Heart left ventricle (tissue), 16 donors: ENCODE measurements at regions not wholly inside any gene's neighbourhood (a gene's known extent, or its start where the extent isn't known, plus 50 kb on each side); places are given as distances from the start of the nearest gene placed in this dataset.

Experiments used
- ATAC-seq, 4 donors: fragments of 200-7000 bp; cut with Tn5 transposase; one replicate each; pipeline ENCODE4 v1.9.1; 2020 to 2022; ENCODE audit warnings: moderate library complexity in 4 of 4, mild to moderate bottlenecking in 3 of 4, moderate number of reproducible peaks in 1 of 4
- DNase-seq, 5 donors: peaks; one replicate each; pipeline ENCODE4 v3.0.0-alpha.2; 2020
- H3K27ac ChIP-seq, 12 donors: fragments of 200-600 bp; sonication (generic) in 4 of 12; one replicate each; pipeline versions ENCODE4 v1.5.0 to v1.8.0; 2016 to 2022; ENCODE audit warnings: mild to moderate bottlenecking in 2 of 12
- H3K27me3 ChIP-seq, 9 donors: fragments of 200-600 bp; sonication (generic) in 2 of 9; one replicate each; pipeline versions ENCODE4 v1.5.1 to v1.8.0; 2016 to 2022; ENCODE audit warnings: mild to moderate bottlenecking in 3 of 9
- H3K36me3 ChIP-seq, 9 donors: fragments of 200-600 bp; sonication (generic) in 2 of 9; one replicate each; pipeline versions ENCODE4 v1.5.0 to v1.8.0; 2018 to 2022; ENCODE audit warnings: mild to moderate bottlenecking in 2 of 9
- H3K4me1 ChIP-seq, 12 donors: fragments of 200-600 bp; sonication (generic) in 4 of 12; one replicate each; pipeline versions ENCODE4 v1.5.0 to v1.8.0; 2016 to 2022; ENCODE audit warnings: mild to moderate bottlenecking in 3 of 12
- H3K4me3 ChIP-seq, 12 donors: fragments of 200-600 bp; sonication (generic) in 4 of 12; one replicate each; pipeline versions ENCODE4 v1.5.0 to v1.8.0; 2017 to 2022; ENCODE audit warnings: mild to moderate bottlenecking in 9 of 12, moderate library complexity in 4 of 12
- H3K9me3 ChIP-seq, 12 donors: fragments of 200-600 bp; sonication (generic) in 4 of 12; one replicate each; pipeline versions ENCODE4 v1.5.0 to v1.8.0; 2016 to 2022; ENCODE audit warnings: mild to moderate bottlenecking in 1 of 12
- POLR2A ChIP-seq, 2 donors: fragments of 450-650 bp; IDR thresholded peaks; one replicate each; pipeline ENCODE4 v1.6.1; 2017; ENCODE audit warnings: antibody characterized with exemption in 2 of 2, mild to moderate bottlenecking in 2 of 2, moderate library complexity in 2 of 2
- WGBS, 4 donors: extraction: QIAGEN DNeasy Blood & Tissue Kit in 2 of 4; methylation state at CpG; one replicate each; pipeline versions ENCODE4 v1.1.5 to v1.1.7; 2013 to 2018; 5-methylcytosine and 5-hydroxymethylcytosine counted together
- intact Hi-C, 10 donors: fragments of 100-400 bp; cut with DNase I; formaldehyde crosslinking; loops; one replicate each; pipeline versions ENCODE4 v1.11.1 to v1.14.2; 2022
- TF ChIP-seq, protein P1 (sequence below), 12 donors: fragments of 200-600 bp; sonication (generic) in 4 of 12; IDR thresholded peaks; one replicate each; pipeline versions ENCODE4 v1.5.0 to v1.8.0; 2018 to 2022; ENCODE audit warnings: antibody characterized with exemption in 12 of 12, mild to moderate bottlenecking in 5 of 12
- donor health status: ischemic (EF 13 %, LVEDD 7.1; RV severe dilation, severe dysfunction).
- donor health status: healthy with polysubstance abuse.
- donor health status: DM: no; HTN: yes; CAD: no.
- donor health status: DM: no; HTN: no; CAD: no.
- donor health status: ischemic (EF 25% LVEDD 6.9; RV normal size, moderate dysfunction).
- donor health status: ischemic (EF 25% LVEDD 5.7; RV mildly dilated, moderate dysfunction).
- donor health status: healthy.
- donor health status: DM: yes; HTN: yes; CAD: no.
- donor health status: ischemic (EF 35%, LVEDD 5.7; RV mildly dilated, moderate dysfunction).
- donor health status: nonischemic (EF 11% LVEDD 7.7; RV severe dilation, severe dysfunction).
- donor health status: DM: yes; HTN: yes; CAD: no.
- donor health status: PGD.
- donor health status: ischemic (EF 29% LVEDD 5.4; RV normal size, mild dysfunction).
- donor health status: nonischemic (EF 23%, LVEDD 6.1; RV moderate dilation, normal function).

GRCh38 chr1:236343246-236343870 lies 50.7 kb upstream of the EDARADD start:
- no peak overlapping the region for H3K4me3 ChIP-seq
- no peak for TF ChIP-seq POLR2A (IDR thresholded peaks at IDR 0.05)
- TF ChIP-seq, protein P1, sequence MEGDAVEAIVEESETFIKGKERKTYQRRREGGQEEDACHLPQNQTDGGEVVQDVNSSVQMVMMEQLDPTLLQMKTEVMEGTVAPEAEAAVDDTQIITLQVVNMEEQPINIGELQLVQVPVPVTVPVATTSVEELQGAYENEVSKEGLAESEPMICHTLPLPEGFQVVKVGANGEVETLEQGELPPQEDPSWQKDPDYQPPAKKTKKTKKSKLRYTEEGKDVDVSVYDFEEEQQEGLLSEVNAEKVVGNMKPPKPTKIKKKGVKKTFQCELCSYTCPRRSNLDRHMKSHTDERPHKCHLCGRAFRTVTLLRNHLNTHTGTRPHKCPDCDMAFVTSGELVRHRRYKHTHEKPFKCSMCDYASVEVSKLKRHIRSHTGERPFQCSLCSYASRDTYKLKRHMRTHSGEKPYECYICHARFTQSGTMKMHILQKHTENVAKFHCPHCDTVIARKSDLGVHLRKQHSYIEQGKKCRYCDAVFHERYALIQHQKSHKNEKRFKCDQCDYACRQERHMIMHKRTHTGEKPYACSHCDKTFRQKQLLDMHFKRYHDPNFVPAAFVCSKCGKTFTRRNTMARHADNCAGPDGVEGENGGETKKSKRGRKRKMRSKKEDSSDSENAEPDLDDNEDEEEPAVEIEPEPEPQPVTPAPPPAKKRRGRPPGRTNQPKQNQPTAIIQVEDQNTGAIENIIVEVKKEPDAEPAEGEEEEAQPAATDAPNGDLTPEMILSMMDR (IDR thresholded peaks at IDR 0.05): no peak
- DNase-seq: peak in 2 of 5 donors; percentile 26 to 37
- 34 to 64% (median 56%) methylated on average over 4 of the region's 4 CpGs for WGBS, 4 donors
- H3K9me3 ChIP-seq: no peaks in the 10 kb centered on the region
- ATAC-seq: peak; percentile 77 to 91 (median 84)
- intact Hi-C loops: no loop called here
- H3K27me3 ChIP-seq: no peaks in the 10 kb centered on the region
- peaks cover 0 to 13% (median 5%) of the 10 kb centered on the region in 12 donors for H3K4me1 ChIP-seq
- peak overlapping the region in 6 of 12 donors; percentile 19 to 57 (median 31) for H3K27ac ChIP-seq
- no peaks in the 10 kb centered on the region for H3K36me3 ChIP-seq

DNA sequence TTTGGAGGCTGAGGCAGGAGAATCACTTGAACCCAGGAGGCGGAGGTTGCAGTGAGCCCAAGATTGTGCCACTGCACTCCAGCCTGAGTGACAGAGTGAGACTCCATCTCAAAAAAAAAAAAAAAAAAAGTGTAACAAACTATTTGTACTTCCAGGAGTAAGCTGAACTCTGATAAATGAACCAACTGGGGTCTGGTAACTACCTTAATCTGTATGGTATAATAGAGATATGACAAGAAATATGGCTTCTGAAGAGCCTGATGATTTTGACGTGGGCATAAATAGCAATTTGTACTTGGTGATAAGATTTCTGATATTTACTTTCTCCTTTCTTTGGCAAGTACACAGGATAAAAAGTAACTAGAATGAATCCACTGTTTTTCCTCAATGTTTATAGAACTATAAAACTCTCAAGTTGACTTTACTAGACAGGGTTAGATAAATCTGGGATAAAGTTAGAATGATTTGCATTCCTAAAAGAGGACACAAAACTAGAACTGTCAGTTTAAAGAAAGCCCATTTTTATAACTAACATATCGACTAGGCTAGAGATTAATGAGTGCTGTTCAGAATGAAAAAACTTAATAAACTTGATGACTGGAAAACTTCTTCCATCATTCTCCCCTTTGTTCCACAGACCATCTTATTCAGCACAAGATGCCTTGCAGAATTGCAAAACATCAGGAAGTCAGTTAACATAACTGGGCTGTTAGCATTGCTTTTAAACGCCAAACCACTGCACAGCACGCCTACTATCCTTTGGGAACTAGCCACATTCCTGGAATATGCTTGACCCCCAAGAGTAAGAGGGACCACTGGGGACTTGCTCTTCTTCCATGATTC lies 51.5 kb upstream of the EDARADD start:
- DNase-seq (no peak), ATAC-seq (peak in 1 of 4 donors; percentile 9)
- Histone ChIP-seq H3K27me3 (no peaks in the 10 kb centered on the region), H3K4me1 (peaks cover 0 to 13% (median 5%) of the 10 kb centered on the region in 12 donors), H3K9me3 (no peaks in the 10 kb centered on the region), H3K27ac (peak overlapping the region in 6 of 12 donors; percentile 19 to 57 (median 31)), H3K36me3 (no peaks in the 10 kb centered on the region), H3K4me3 (no peak overlapping the region)
- TF ChIP-seq, protein P1 (IDR thresholded peaks at IDR 0.05): no peak
- TF ChIP-seq POLR2A (IDR thresholded peaks at IDR 0.05): no peak
- WGBS, 4 donors: 43 to 59% (median 51%) methylated on average over 5 of the region's 5 CpGs
- intact Hi-C loops: no loop called here

DNA sequence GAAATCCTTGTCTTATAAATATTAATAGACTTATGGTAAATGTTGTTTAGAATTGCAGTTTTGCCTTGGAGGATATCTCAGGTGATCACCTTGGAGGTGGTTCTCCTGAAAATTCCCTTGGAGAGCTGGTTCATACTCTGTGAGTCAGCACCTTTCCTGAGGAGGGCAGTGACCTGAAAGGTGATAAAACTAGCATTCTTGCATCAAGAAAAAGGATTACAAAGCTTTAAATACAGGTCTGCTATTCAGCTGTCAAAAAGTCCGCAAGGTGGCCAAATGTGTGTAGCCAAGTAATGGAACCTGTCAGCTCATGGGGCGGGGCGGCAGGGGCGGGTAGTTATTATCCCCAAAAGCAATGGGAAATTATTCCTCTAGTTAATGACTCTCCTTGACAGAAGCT lies 52.8 kb upstream of the EDARADD start:
- Histone ChIP-seq H3K36me3 (no peaks in the 10 kb centered on the region), H3K4me1 (peaks cover 0 to 13% (median 5%) of the 10 kb centered on the region in 12 donors), H3K4me3 (no peak overlapping the region), H3K27ac (no peak overlapping the region), H3K9me3 (no peaks in the 10 kb centered on the region), H3K27me3 (no peaks in the 10 kb centered on the region)
- intact Hi-C loops: no loop called here
- ATAC-seq (no peak), DNase-seq (no peak)
- TF ChIP-seq, protein P1 (IDR thresholded peaks at IDR 0.05): no peak
- TF ChIP-seq POLR2A (IDR thresholded peaks at IDR 0.05): no peak
- WGBS, 4 donors: 74 to 95% (median 87%) methylated on average over 4 of the region's 4 CpGs

- intact Hi-C loops: no loop called here
- DNase-seq: no peak
- Histone ChIP-seq H3K36me3 (no peaks in the 10 kb centered on the region), H3K4me3 (no peak overlapping the region), H3K4me1 (peaks cover 0 to 8% (median 1%) of the 10 kb centered on the region in 12 donors), H3K27ac (no peak overlapping the region), H3K9me3 (no peaks in the 10 kb centered on the region), H3K27me3 (no peaks in the 10 kb centered on the region)
- ATAC-seq: no peak
- TF ChIP-seq POLR2A (IDR thresholded peaks at IDR 0.05): no peak
- TF ChIP-seq, protein P1 (IDR thresholded peaks at IDR 0.05): no peak
- 95 to 100% (median 96%) methylated on average over 3 of the region's 3 CpGs for WGBS, 4 donors
Observed at GRCh38 chr1:236338096-236338495, 56.0 kb upstream of the EDARADD start.
